Thyroid gland (tissue), 4 donors: ENCODE measurements at regions not wholly inside any gene's neighbourhood (a gene's known extent, or its start where the extent isn't known, plus 50 kb on each side); places are given as distances from the start of the nearest gene placed in this dataset.

Experiments
- POLR2A ChIP-seq, 2 donors: fragments of 450-650 bp; IDR thresholded peaks; one replicate each; pipeline ENCODE4 v1.6.1; 2017; ENCODE audit warnings: antibody characterized with exemption in 2 of 2, mild to moderate bottlenecking in 2 of 2, moderate library complexity in 1 of 2
- TF ChIP-seq, protein P1 (sequence below), 6 experiments: fragments of 200-600 bp in 3 of 6; fragments of 450-650 bp in 3 of 6; sonication (generic) in 3 of 6; IDR thresholded peaks; one replicate each; pipeline ENCODE4 v1.5.1; 2016 to 2019; ENCODE audit warnings: antibody characterized with exemption in 6 of 6, mild to moderate bottlenecking in 2 of 6, inconsistent platforms in 1 of 6, moderate library complexity in 1 of 6

DNA sequence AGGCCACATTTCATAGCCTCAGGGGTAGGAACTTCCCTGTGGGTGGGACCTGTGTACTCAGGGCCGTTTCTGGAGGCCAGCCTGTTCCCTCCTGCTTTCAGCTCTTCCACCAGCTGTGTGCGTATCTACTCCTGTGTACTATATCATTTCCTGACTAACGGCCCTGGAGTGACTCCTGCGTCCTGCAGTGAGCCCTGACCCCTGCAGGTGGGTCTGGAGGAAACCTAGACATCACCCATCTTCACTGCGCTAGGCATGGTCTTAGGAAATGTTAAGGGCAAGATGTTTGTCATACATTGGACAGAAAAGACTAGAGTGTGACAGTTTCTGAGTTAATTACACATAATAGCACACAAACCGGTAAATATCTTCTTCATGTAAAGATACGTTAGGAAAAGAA lies 297.3 kb downstream of the GABRB3 start:
- TF ChIP-seq, protein P1, sequence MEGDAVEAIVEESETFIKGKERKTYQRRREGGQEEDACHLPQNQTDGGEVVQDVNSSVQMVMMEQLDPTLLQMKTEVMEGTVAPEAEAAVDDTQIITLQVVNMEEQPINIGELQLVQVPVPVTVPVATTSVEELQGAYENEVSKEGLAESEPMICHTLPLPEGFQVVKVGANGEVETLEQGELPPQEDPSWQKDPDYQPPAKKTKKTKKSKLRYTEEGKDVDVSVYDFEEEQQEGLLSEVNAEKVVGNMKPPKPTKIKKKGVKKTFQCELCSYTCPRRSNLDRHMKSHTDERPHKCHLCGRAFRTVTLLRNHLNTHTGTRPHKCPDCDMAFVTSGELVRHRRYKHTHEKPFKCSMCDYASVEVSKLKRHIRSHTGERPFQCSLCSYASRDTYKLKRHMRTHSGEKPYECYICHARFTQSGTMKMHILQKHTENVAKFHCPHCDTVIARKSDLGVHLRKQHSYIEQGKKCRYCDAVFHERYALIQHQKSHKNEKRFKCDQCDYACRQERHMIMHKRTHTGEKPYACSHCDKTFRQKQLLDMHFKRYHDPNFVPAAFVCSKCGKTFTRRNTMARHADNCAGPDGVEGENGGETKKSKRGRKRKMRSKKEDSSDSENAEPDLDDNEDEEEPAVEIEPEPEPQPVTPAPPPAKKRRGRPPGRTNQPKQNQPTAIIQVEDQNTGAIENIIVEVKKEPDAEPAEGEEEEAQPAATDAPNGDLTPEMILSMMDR (IDR thresholded peaks at IDR 0.05): no peak
- TF ChIP-seq POLR2A (IDR thresholded peaks at IDR 0.05): no peak
